Fibroblast of lung (primary cell): ENCODE measurements at regions not wholly inside any gene's neighbourhood (a gene's known extent, or its start where the extent isn't known, plus 50 kb on each side); places are given as distances from the start of the nearest gene placed in this dataset.

Experiments used
- DNase-seq, 2 donors: peaks; one replicate each; pipeline versions ENCODE4 v3.0.0 to v3.0.0-alpha.2; 2010; ENCODE audit warnings: low read depth in 2 of 2
- H2AFZ ChIP-seq: 2 replicates; pipeline ENCODE4 v1.5.1; 2012; ENCODE audit warnings: low read length, control low read depth, inconsistent platforms
- H3K27ac ChIP-seq: 2 replicates; pipeline ENCODE4 v1.5.1; 2011; ENCODE audit warnings: low read length, control low read depth; ENCODE audit not compliant: insufficient read depth
- H3K27me3 ChIP-seq: 2 replicates; pipeline ENCODE4 v1.5.1; 2011; ENCODE audit warnings: mild to moderate bottlenecking, low read length; ENCODE audit not compliant: control insufficient read depth, insufficient read depth
- H3K36me3 ChIP-seq: 2 replicates; pipeline ENCODE4 v1.5.1; 2011; ENCODE audit warnings: low read length; ENCODE audit not compliant: control insufficient read depth, insufficient read depth
- H3K4me1 ChIP-seq: 2 replicates; pipeline ENCODE4 v1.5.1; 2011; ENCODE audit warnings: low read length; ENCODE audit not compliant: control insufficient read depth, insufficient read depth; ENCODE audit errors: extremely low read depth
- H3K4me2 ChIP-seq: 2 replicates; pipeline ENCODE4 v1.5.1; 2011; ENCODE audit warnings: low read length, control low read depth; ENCODE audit not compliant: insufficient read depth; ENCODE audit errors: extremely low read depth
- H3K4me3 ChIP-seq, 4 experiments: fragments of 200-600 bp in 1 of 4; sonication (generic) in 1 of 4; replicated peaks in 1 of 4; 2 replicates each; pipeline ENCODE4 v1.5.1; 2011 to 2016; ENCODE audit warnings: low read length in 4 of 4, low read depth in 3 of 4, mild to moderate bottlenecking in 3 of 4, control low read depth in 2 of 4, inconsistent platforms in 1 of 4, mixed read lengths in 1 of 4; ENCODE audit not compliant: insufficient read depth in 1 of 4; ENCODE audit errors: control extremely low read depth in 1 of 4
- H3K79me2 ChIP-seq: 2 replicates; pipeline ENCODE4 v1.5.1; 2012; ENCODE audit warnings: mild to moderate bottlenecking, low read length, inconsistent platforms; ENCODE audit not compliant: control insufficient read depth, insufficient read depth
- H3K9ac ChIP-seq: 2 replicates; pipeline ENCODE4 v1.5.1; 2011; ENCODE audit warnings: mild to moderate bottlenecking, low read length, control low read depth; ENCODE audit not compliant: insufficient read depth
- H3K9me3 ChIP-seq: 2 replicates; pipeline ENCODE4 v1.5.1; 2012; ENCODE audit warnings: low read depth, low read length; ENCODE audit not compliant: control insufficient read depth, insufficient read depth
- H4K20me1 ChIP-seq: 2 replicates; pipeline ENCODE4 v1.5.1; 2011; ENCODE audit warnings: low read length; ENCODE audit not compliant: control insufficient read depth, insufficient read depth; ENCODE audit errors: extremely low read depth
- CTCF ChIP-seq, 2 donors: IDR thresholded peaks in 1 of 2; conservative IDR thresholded peaks in 1 of 2; 1 replicate in 1 of 2; 2 replicates in 1 of 2; pipeline ENCODE4 v1.5.1; 2011 to 2012; ENCODE audit warnings: low read length in 2 of 2, control low read depth in 1 of 2, inconsistent platforms in 1 of 2, low read depth in 1 of 2, mild to moderate bottlenecking in 1 of 2
- EZH2 ChIP-seq: IDR thresholded peaks from 2 replicates; pipeline ENCODE4 v1.5.1; 2012; ENCODE audit warnings: low read length, control low read depth, mild to moderate bottlenecking; ENCODE audit errors: missing control alignments

GRCh38 chr6:105871542-105871941, 214.6 kb upstream of the PRDM1 start:
- Histone ChIP-seq H3K9me3 (no peaks in the 10 kb centered on the region), H3K4me3 (no peak overlapping the region), H3K4me2 (no peak overlapping the region), H3K79me2 (no peaks in the 10 kb centered on the region), H2AFZ (no peak overlapping the region), H3K36me3 (no peaks in the 10 kb centered on the region), H3K9ac (no peak overlapping the region), H3K27ac (no peak overlapping the region), H3K27me3 (no peaks in the 10 kb centered on the region), H3K4me1 (no peaks in the 10 kb centered on the region), H4K20me1 (no peaks in the 10 kb centered on the region)
- no peak for TF ChIP-seq CTCF (conservative IDR thresholded peaks at IDR 0.05 in 1 of 2, IDR thresholded peaks at IDR 0.05 in 1 of 2; ENCODE audit: low read depth in 1 of 2, low read length in 2 of 2)
- TF ChIP-seq EZH2 = no peak
- DNase-seq = no peak

- no peak for DNase-seq
- Histone ChIP-seq H3K27ac (no peak overlapping the region), H3K4me1 (no peaks in the 10 kb centered on the region), H3K36me3 (no peaks in the 10 kb centered on the region), H3K79me2 (no peaks in the 10 kb centered on the region), H3K4me3 (no peak overlapping the region), H3K9ac (no peak overlapping the region), H2AFZ (no peak overlapping the region), H3K4me2 (no peak overlapping the region), H3K9me3 (no peaks in the 10 kb centered on the region), H3K27me3 (peaks cover 3% of the 10 kb centered on the region), H4K20me1 (no peaks in the 10 kb centered on the region)
- TF ChIP-seq CTCF (conservative IDR thresholded peaks at IDR 0.05 in 1 of 2, IDR thresholded peaks at IDR 0.05 in 1 of 2; ENCODE audit: low read depth in 1 of 2, low read length in 2 of 2) (no peak), EZH2 (no peak)
Measured at GRCh38 chr6:105869835-105870440, 216.2 kb upstream of the PRDM1 start.

DNA sequence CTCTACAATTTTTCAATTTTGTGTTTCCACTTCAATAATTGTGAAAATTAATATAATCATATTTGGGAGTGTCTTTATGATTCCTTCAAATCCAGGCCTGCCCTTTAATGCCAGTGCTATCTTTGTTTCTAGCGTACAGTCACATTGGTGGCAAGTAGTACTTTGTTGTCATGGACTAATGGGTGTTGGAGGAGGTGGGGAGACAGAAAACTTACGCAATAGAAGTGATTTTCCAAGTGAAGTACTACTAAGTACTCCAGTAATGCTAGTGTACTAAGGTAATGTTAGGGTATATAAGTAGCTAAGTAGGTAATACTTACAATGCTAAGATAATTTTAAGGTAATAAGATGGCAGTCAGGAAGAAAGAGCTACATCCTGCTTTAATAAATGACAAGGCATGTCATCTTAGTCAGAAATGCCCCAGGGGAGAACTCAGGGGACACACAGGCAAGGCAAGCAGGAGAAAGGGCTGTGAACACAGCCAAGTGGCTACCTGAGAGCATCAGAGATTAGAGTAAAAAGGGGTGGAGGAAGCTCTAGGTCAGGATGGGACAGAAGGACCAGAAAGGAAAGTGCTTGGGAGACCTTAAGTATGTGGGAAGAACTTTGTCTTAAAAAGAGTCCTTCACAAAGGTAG, 217.2 kb upstream of the PRDM1 start:
- TF ChIP-seq EZH2 (no peak), CTCF (conservative IDR thresholded peaks at IDR 0.05 in 1 of 2, IDR thresholded peaks at IDR 0.05 in 1 of 2; ENCODE audit: low read depth in 1 of 2, low read length in 2 of 2) (no peak)
- H3K4me1 ChIP-seq = no peaks in the 10 kb centered on the region
- DNase-seq = no peak
- H3K27ac ChIP-seq = no peak overlapping the region
- peaks cover 3% of the 10 kb centered on the region for H3K27me3 ChIP-seq
- H3K79me2 ChIP-seq = no peaks in the 10 kb centered on the region
- H3K4me3 ChIP-seq = no peak overlapping the region
- no peak overlapping the region for H2AFZ ChIP-seq
- no peaks in the 10 kb centered on the region for H3K36me3 ChIP-seq
- no peaks in the 10 kb centered on the region for H3K9me3 ChIP-seq
- no peak overlapping the region for H3K9ac ChIP-seq
- H4K20me1 ChIP-seq = no peaks in the 10 kb centered on the region
- no peak overlapping the region for H3K4me2 ChIP-seq
